ENCODE measurements at regions not wholly inside any gene's neighbourhood (a gene's known extent, or its start where the extent isn't known, plus 50 kb on each side); places are given as distances from the start of the nearest gene placed in this dataset.

GRCh38 chr7:35499226-35499625 lies 195.7 kb downstream of the HERPUD2 start:
- TF ChIP-seq SIX5 (IDR thresholded peaks at IDR 0.05; ENCODE audit: low read depth, low read length, severe bottlenecking), result no peak
- TF ChIP-seq YY1 (IDR thresholded peaks at IDR 0.05; ENCODE audit: low read depth, low read length), result no peak
- no peak for TF ChIP-seq CTCF (IDR thresholded peaks at IDR 0.05 in 2 of 3, conservative IDR thresholded peaks at IDR 0.05 in 1 of 3; ENCODE audit: control insufficient read depth in 2 of 3, extremely low read depth in 1 of 3, insufficient read depth in 1 of 3, low read depth in 3 of 3, low read length in 3 of 3)
- no peak for TF ChIP-seq MYC (IDR thresholded peaks at IDR 0.05; ENCODE audit: insufficient read depth, insufficient read length, insufficient replicate concordance, low read length, severe bottlenecking)
- TF ChIP-seq SMC3 (IDR thresholded peaks at IDR 0.05; ENCODE audit: borderline replicate concordance, low read length), result no peak
- no peak for TF ChIP-seq SREBF2 (IDR thresholded peaks at IDR 0.05; ENCODE audit: low read length)
- no peak for TF ChIP-seq POLR2A (IDR thresholded peaks at IDR 0.05; ENCODE audit: low read depth, low read length)
- no peak for TF ChIP-seq CHD1 (IDR thresholded peaks at IDR 0.05; ENCODE audit: low read depth, low read length)
- no peak for TF ChIP-seq ZBTB40 (IDR thresholded peaks at IDR 0.05; ENCODE audit: borderline replicate concordance)

All from GM12878 (cell line).